HepG2 (cell line): ENCODE measurements at regions not wholly inside any gene's neighbourhood (a gene's known extent, or its start where the extent isn't known, plus 50 kb on each side); places are given as distances from the start of the nearest gene placed in this dataset.

ENCODE experiments used
- CREB1 ChIP-seq, 2 experiments: fragments of 450-650 bp in 1 of 2; IDR thresholded peaks; 2 replicates each; pipeline ENCODE4 v1.6.1; 2016 to 2017; ENCODE audit warnings: control low read depth in 1 of 2, mild to moderate bottlenecking in 1 of 2, missing compliant biosample characterization in 1 of 2, missing genetic modification characterization in 1 of 2
- NFE2L2 ChIP-seq: fragments of 150-350 bp; IDR thresholded peaks from 2 replicates; pipeline ENCODE4 v1.6.1; 2014; ENCODE audit warnings: low read length
- TAF1 ChIP-seq: sonication (generic); formaldehyde crosslinking; IDR thresholded peaks from 2 replicates; pipeline ENCODE4 v1.4.0; 2020; ENCODE audit warnings: missing genetic modification reagents
- TF ChIP-seq, protein P1 (sequence below): sonication (generic); formaldehyde crosslinking; IDR thresholded peaks from 2 replicates; pipeline ENCODE4 v1.4.0; 2020; ENCODE audit warnings: missing genetic modification reagents
- TF ChIP-seq, protein P2 (sequence below): sonication (generic); formaldehyde crosslinking; IDR thresholded peaks from 2 replicates; pipeline ENCODE4 v1.5.0; 2020; ENCODE audit warnings: mild to moderate bottlenecking, missing genetic modification reagents, moderate library complexity
- TF ChIP-seq, protein P3 (sequence below): sonication (generic); formaldehyde crosslinking; IDR thresholded peaks from 2 replicates; pipeline ENCODE4 v1.8.1; 2023; ENCODE audit warnings: mild to moderate bottlenecking, missing genetic modification reagents, borderline replicate concordance
- TF ChIP-seq, protein P4 (sequence below), 2 experiments: IDR thresholded peaks; 2 replicates each; pipeline ENCODE4 v1.6.1; 2011 to 2012; ENCODE audit warnings: low read length in 2 of 2, borderline replicate concordance in 1 of 2, low read depth in 1 of 2, mild to moderate bottlenecking in 1 of 2, moderate library complexity in 1 of 2

DNA sequence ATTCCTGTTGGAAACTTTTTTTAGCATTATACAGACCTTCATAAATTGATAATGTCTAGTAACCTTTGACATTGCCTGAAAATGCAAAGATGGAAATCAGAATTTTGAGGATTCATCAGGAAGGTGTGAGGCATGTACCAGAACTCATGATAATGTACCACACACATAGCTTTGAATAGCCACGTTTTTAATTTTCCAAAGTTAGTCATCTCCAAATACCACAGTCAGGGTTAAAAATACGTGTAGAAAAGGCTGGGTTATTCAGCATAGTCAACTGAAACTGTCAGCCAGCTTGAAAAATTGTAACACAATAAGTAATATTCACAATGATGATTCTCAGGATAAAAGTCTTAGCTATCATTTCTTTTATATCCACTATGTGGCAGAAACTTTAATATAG lies 102.0 kb upstream of the THRB start:
- TF ChIP-seq TAF1 (CRISPR knock-in tag) (no peak), CREB1 (IDR thresholded peaks at IDR 0.05) (no peak), CREB1 (CRISPR knock-in tag; IDR thresholded peaks at IDR 0.05) (no peak), NFE2L2 (no peak)
- TF ChIP-seq, protein P1, sequence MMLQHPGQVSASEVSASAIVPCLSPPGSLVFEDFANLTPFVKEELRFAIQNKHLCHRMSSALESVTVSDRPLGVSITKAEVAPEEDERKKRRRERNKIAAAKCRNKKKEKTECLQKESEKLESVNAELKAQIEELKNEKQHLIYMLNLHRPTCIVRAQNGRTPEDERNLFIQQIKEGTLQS (CRISPR knock-in tag), result no peak
- TF ChIP-seq, protein P2, sequence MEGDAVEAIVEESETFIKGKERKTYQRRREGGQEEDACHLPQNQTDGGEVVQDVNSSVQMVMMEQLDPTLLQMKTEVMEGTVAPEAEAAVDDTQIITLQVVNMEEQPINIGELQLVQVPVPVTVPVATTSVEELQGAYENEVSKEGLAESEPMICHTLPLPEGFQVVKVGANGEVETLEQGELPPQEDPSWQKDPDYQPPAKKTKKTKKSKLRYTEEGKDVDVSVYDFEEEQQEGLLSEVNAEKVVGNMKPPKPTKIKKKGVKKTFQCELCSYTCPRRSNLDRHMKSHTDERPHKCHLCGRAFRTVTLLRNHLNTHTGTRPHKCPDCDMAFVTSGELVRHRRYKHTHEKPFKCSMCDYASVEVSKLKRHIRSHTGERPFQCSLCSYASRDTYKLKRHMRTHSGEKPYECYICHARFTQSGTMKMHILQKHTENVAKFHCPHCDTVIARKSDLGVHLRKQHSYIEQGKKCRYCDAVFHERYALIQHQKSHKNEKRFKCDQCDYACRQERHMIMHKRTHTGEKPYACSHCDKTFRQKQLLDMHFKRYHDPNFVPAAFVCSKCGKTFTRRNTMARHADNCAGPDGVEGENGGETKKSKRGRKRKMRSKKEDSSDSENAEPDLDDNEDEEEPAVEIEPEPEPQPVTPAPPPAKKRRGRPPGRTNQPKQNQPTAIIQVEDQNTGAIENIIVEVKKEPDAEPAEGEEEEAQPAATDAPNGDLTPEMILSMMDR (CRISPR knock-in tag), result no peak
- TF ChIP-seq, protein P3, sequence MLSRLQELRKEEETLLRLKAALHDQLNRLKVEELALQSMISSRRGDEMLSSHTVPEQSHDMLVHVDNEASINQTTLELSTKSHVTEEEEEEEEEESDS (CRISPR knock-in tag), result no peak
- TF ChIP-seq, protein P4, sequence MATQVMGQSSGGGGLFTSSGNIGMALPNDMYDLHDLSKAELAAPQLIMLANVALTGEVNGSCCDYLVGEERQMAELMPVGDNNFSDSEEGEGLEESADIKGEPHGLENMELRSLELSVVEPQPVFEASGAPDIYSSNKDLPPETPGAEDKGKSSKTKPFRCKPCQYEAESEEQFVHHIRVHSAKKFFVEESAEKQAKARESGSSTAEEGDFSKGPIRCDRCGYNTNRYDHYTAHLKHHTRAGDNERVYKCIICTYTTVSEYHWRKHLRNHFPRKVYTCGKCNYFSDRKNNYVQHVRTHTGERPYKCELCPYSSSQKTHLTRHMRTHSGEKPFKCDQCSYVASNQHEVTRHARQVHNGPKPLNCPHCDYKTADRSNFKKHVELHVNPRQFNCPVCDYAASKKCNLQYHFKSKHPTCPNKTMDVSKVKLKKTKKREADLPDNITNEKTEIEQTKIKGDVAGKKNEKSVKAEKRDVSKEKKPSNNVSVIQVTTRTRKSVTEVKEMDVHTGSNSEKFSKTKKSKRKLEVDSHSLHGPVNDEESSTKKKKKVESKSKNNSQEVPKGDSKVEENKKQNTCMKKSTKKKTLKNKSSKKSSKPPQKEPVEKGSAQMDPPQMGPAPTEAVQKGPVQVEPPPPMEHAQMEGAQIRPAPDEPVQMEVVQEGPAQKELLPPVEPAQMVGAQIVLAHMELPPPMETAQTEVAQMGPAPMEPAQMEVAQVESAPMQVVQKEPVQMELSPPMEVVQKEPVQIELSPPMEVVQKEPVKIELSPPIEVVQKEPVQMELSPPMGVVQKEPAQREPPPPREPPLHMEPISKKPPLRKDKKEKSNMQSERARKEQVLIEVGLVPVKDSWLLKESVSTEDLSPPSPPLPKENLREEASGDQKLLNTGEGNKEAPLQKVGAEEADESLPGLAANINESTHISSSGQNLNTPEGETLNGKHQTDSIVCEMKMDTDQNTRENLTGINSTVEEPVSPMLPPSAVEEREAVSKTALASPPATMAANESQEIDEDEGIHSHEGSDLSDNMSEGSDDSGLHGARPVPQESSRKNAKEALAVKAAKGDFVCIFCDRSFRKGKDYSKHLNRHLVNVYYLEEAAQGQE (IDR thresholded peaks at IDR 0.05; ENCODE audit: borderline replicate concordance in 1 of 2, low read depth in 1 of 2, low read length in 2 of 2), result no peak
